ENCODE measurements at regions not wholly inside any gene's neighbourhood (a gene's known extent, or its start where the extent isn't known, plus 50 kb on each side); places are given as distances from the start of the nearest gene placed in this dataset.

DNA sequence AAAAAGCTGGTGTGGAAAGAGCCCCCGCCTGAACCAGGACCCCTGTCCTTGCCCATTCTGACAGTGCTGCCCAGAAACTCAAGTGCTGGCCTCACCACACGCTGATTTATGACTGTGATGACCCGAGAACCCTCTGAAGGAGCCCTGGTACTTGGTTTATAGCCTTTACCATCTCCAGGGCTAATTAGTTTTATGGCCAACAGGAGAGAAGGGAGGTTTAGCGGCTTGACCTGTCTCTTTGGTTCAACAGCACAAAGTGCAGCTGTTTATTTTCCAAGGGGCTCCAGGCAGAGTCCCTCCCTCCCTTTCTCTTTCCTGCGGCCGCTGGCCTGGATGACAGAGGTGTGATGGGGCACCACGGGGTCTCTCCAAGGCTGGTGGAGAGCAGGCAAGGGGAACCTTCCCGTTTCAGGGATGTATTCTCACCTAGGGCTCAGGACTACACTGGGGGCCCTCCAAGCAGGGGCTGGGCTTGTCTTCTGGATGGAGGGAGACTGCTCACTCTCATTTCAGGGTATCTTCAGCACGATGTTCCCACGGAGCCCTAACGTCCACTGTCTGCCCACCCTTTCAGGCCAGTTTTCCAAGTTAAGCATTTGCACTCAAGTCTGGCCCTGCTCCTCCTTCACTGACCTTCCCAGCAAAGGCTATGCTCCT is 174.2 kb upstream of the GLI2 start:
- TF ChIP-seq, protein P1, sequence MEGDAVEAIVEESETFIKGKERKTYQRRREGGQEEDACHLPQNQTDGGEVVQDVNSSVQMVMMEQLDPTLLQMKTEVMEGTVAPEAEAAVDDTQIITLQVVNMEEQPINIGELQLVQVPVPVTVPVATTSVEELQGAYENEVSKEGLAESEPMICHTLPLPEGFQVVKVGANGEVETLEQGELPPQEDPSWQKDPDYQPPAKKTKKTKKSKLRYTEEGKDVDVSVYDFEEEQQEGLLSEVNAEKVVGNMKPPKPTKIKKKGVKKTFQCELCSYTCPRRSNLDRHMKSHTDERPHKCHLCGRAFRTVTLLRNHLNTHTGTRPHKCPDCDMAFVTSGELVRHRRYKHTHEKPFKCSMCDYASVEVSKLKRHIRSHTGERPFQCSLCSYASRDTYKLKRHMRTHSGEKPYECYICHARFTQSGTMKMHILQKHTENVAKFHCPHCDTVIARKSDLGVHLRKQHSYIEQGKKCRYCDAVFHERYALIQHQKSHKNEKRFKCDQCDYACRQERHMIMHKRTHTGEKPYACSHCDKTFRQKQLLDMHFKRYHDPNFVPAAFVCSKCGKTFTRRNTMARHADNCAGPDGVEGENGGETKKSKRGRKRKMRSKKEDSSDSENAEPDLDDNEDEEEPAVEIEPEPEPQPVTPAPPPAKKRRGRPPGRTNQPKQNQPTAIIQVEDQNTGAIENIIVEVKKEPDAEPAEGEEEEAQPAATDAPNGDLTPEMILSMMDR (IDR thresholded peaks at IDR 0.05) = no peak
- intact Hi-C loops (cut with DNase I) = no loop called here
- Histone ChIP-seq H3K4me1 (peaks cover 0 to 13% of the 10 kb centered on the region in 2 donors), H3K9me3 (no peaks in the 10 kb centered on the region), H3K36me3 (no peaks in the 10 kb centered on the region), H3K27me3 (no peaks in the 10 kb centered on the region), H3K4me3 (no peak overlapping the region), H3K27ac (no peak overlapping the region)
- DNase-seq (ENCODE audit: low spot score in 2 of 2) = no peak

DNA sequence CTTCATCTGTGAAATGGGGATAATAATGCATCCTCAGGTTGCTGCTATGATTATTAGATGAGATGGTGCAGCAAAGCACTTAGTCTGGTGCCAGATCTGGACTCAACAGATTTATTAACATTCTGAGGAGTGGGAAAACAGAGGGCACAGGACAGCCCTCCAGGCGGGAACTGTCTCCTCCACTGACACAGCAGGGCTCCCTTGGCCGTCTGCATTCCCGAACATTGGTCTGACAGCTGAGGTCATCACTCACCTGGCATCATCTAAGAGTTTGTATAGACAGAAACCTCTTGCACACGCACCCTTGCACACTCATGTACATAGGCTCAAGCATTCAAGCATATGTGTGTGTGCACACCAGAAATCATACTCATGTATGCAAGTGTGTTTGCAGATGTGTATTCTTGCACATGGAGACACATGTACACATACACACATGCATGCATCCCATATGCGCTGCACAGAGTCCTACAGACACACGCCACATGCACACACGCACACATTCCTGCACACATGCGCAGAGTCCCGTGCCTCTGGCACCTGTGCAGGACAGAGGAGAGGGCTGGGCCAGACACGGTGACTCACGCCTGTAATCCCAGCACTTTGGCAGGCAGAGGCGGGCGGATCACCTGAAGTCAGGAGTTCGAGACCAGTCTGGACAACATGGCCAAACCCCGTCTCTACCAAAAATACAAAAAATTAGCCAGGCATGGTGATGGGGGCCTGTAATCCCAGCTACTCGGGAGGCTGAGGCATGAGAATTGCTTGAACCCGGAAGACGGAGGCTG is 173.3 kb upstream of the GLI2 start:
- no peak for DNase-seq (ENCODE audit: low spot score in 2 of 2)
- TF ChIP-seq, protein P1 (IDR thresholded peaks at IDR 0.05) = no peak
- Histone ChIP-seq H3K36me3 (no peaks in the 10 kb centered on the region), H3K27ac (no peak overlapping the region), H3K4me1 (peaks cover 5 to 20% of the 10 kb centered on the region in 2 donors), H3K27me3 (no peaks in the 10 kb centered on the region), H3K4me3 (no peak overlapping the region), H3K9me3 (no peaks in the 10 kb centered on the region)
- intact Hi-C loops (cut with DNase I) = no loop called here

DNA sequence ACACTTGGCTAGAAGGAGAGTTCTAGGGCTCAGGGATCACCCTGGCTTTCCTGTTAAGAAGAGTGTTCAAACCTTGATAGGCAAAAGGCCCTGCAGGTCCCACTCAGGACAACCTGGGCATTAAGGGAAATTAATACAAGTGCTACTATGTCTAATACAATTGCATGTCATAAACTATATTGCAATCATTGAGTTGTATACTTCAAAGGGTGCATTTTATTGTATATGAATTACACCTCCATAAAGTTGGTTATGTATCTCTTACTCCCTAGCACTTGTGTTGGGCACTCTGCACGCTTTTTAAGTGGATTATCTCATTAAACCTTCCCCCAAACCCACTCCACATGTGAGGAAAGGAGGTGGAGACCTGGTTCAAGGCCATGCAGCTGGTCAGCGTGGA is 172.1 kb upstream of the GLI2 start:
- intact Hi-C loops (cut with DNase I) = no loop called here
- Histone ChIP-seq H3K9me3 (no peaks in the 10 kb centered on the region), H3K36me3 (no peaks in the 10 kb centered on the region), H3K27me3 (no peaks in the 10 kb centered on the region), H3K4me3 (no peak overlapping the region), H3K27ac (no peak overlapping the region), H3K4me1 (peaks cover 9 to 22% of the 10 kb centered on the region in 2 donors)
- DNase-seq (ENCODE audit: low spot score in 2 of 2) = no peak
- TF ChIP-seq, protein P1 (IDR thresholded peaks at IDR 0.05) = no peak

DNA sequence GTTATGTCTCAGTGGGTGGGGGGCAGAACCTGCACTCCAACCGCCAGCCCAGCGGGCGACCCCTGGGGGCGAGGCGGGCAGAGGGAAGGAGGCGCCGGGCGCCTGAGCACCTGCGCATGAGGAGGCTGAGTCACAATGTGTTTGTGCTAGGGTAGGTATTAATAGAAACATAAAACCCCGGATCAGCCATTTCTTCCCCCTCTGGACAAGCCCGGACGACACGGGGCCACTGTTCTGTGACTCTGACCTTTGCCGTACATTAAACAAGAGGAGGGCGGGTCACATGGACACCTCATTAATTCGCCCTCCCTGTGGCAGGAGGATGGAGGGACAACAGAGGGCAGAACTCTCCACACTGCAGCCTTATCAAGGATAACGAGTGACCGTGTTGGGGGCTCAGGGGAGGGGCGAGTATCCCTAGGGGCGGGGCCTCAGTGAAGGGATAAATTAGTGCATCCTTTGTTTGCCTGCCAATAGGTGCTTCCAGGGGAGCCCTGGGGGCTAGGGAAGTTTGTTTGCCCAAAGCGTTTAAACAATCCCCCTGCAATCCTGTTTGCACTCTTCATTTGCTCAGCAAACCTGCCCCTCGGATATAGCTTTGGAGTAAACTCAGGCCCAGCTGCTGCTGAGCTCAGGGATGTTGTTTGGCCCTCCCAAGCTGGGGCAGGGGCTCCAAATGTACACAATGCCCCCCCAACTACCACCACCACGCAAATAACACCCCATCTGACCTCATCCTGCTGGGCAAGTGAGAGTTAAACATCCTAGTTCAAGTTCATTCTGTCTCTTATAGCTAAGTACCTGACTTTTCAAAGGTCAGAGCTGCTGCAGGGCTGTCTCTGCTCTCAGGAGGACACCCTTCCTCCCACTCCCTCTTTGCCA is 171.2 kb upstream of the GLI2 start:
- Histone ChIP-seq H3K36me3 (no peaks in the 10 kb centered on the region), H3K27me3 (no peaks in the 10 kb centered on the region), H3K9me3 (no peaks in the 10 kb centered on the region), H3K4me1 (peaks cover 9 to 25% of the 10 kb centered on the region in 2 donors), H3K4me3 (no peak overlapping the region), H3K27ac (no peak overlapping the region)
- no peak for DNase-seq (ENCODE audit: low spot score in 2 of 2)
- intact Hi-C loops (cut with DNase I) = loop anchor here (5.0 kb wide), 1 partner anchor 113 kb away; no protein-coding TSS in a partner anchor
- TF ChIP-seq, protein P1 (IDR thresholded peaks at IDR 0.05) = no peak

DNA sequence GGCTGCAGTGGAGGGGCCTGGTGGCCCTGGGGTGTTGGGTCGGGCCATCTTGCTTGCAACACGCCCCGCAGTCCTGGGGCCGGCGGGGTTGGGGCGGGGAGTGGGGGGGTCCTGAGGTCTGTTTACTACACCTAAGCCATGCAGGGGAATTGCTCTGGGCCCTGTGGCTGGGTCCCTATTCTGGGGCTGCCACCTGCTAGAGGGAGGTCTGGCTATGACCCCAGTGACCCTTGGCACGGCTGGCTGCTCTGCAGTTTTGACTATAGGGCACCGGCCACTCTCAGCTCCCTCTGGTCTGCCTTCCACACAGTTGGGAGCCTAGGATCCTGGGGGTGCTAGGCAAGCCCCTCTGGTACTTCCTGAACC is 170.6 kb upstream of the GLI2 start:
- TF ChIP-seq, protein P1 (IDR thresholded peaks at IDR 0.05) = no peak
- Histone ChIP-seq H3K36me3 (no peaks in the 10 kb centered on the region), H3K4me3 (no peak overlapping the region), H3K9me3 (no peaks in the 10 kb centered on the region), H3K27me3 (no peaks in the 10 kb centered on the region), H3K27ac (no peak overlapping the region), H3K4me1 (peaks cover 9 to 25% of the 10 kb centered on the region in 2 donors)
- DNase-seq (ENCODE audit: low spot score in 2 of 2) = no peak
- intact Hi-C loops (cut with DNase I) = loop anchor here (5.0 kb wide), 1 partner anchor 112 kb away; no protein-coding TSS in a partner anchor

Data from ascending aorta (tissue), 2 donors.